SK-N-SH (cell line): ENCODE measurements at regions not wholly inside any gene's neighbourhood (a gene's known extent, or its start where the extent isn't known, plus 50 kb on each side); places are given as distances from the start of the nearest gene placed in this dataset.

Experiments
- CTCF ChIA-PET: fragments of 300-600, 350-600 bp; formaldehyde crosslinking; extraction: SDS; loops from one replicate; lab custom pipeline; 2021; lab: Yijun Ruan, JAX
- POLR2A ChIA-PET: fragments of 350-600 bp; sonication (Branson Sonifier 250); formaldehyde crosslinking; extraction: SDS; loops from one replicate; lab custom pipeline; 2020; ENCODE audit warnings: antibody characterized with exemption, inconsistent platforms; lab: Yijun Ruan, JAX
- DNase-seq: peaks from one replicate; pipeline ENCODE4 v3.0.0; 2012
- H2AFZ ChIP-seq: fragments of 200-600 bp; sonication (generic); 2 replicates; pipeline ENCODE4 v1.8.1; 2016; ENCODE audit warnings: antibody characterized with exemption, mild to moderate bottlenecking, low read depth
- H3F3A ChIP-seq: fragments of 200-600 bp; sonication (generic); replicated peaks from 2 replicates; pipeline ENCODE3; 2016; ENCODE audit warnings: antibody characterized with exemption, mild to moderate bottlenecking; ENCODE audit not compliant: insufficient read depth
- H3K27ac ChIP-seq, 2 experiments: fragments of 200-500 bp in 1 of 2; fragments of 200-600 bp in 1 of 2; sonication (Bioruptor generic) in 1 of 2; sonication (generic), shearing (Covaris generic) in 1 of 2; 2 replicates each; pipeline versions ENCODE4 v1.5.1 to v1.6.1; 2014 to 2016; ENCODE audit warnings: low read depth in 2 of 2, inconsistent platforms in 1 of 2, low read length in 1 of 2, mild to moderate bottlenecking in 1 of 2, mixed read lengths in 1 of 2
- H3K27me3 ChIP-seq: fragments of 200-600 bp; sonication (generic), shearing (Covaris generic); 2 replicates; pipeline ENCODE4 v1.6.1; 2016; ENCODE audit warnings: mixed run types; ENCODE audit not compliant: insufficient read depth
- H3K36me3 ChIP-seq, 2 experiments: fragments of 200-500 bp in 1 of 2; fragments of 200-600 bp in 1 of 2; sonication (Bioruptor generic) in 1 of 2; sonication (generic) in 1 of 2; replicated peaks in 1 of 2; 2 replicates each; pipeline versions ENCODE3 to v1.5.1; 2014 to 2016; ENCODE audit warnings: low read length in 1 of 2, mild to moderate bottlenecking in 1 of 2; ENCODE audit not compliant: insufficient read depth in 2 of 2, control insufficient read depth in 1 of 2
- H3K4me1 ChIP-seq, 2 experiments: fragments of 200-500 bp in 1 of 2; fragments of 200-600 bp in 1 of 2; sonication (Bioruptor generic) in 1 of 2; sonication (generic), shearing (Covaris generic) in 1 of 2; 2 replicates each; pipeline versions ENCODE4 v1.5.1 to v1.6.1; 2014 to 2016; ENCODE audit warnings: low read depth in 1 of 2, low read length in 1 of 2, mixed run types in 1 of 2; ENCODE audit not compliant: insufficient read depth in 2 of 2, control insufficient read depth in 1 of 2
- H3K4me2 ChIP-seq: fragments of 200-600 bp; sonication (generic), shearing (Covaris generic); 2 replicates; pipeline ENCODE4 v1.6.1; 2017; ENCODE audit warnings: mixed run types
- H3K4me3 ChIP-seq, 2 experiments: fragments of 200-500 bp in 1 of 2; fragments of 200-600 bp in 1 of 2; sonication (Bioruptor generic) in 1 of 2; sonication (generic), shearing (Covaris generic) in 1 of 2; 2 replicates each; pipeline versions ENCODE4 v1.5.1 to v1.8.1; 2014 to 2016; ENCODE audit warnings: low read depth in 2 of 2, inconsistent platforms in 1 of 2, low read length in 1 of 2, mild to moderate bottlenecking in 1 of 2, mixed read lengths in 1 of 2, moderate library complexity in 1 of 2
- H3K79me2 ChIP-seq: fragments of 200-600 bp; sonication (generic); 2 replicates; pipeline ENCODE4 v1.8.1; 2017; ENCODE audit warnings: mild to moderate bottlenecking; ENCODE audit not compliant: insufficient read depth
- H3K9ac ChIP-seq: fragments of 200-600 bp; sonication (generic); 2 replicates; pipeline ENCODE4 v1.6.1; 2017; ENCODE audit warnings: mixed run types
- H3K9me2 ChIP-seq: fragments of 200-600 bp; sonication (generic); 2 replicates; pipeline ENCODE4 v1.6.1; 2017; ENCODE audit warnings: mixed run types
- H3K9me3 ChIP-seq: fragments of 200-600 bp; sonication (generic); 2 replicates; pipeline ENCODE4 v1.6.1; 2017; ENCODE audit warnings: mixed run types, mild to moderate bottlenecking, moderate library complexity
- H4K20me1 ChIP-seq: fragments of 200-600 bp; sonication (generic); 2 replicates; pipeline ENCODE4 v1.6.1; 2017; ENCODE audit warnings: mild to moderate bottlenecking, mixed run types; ENCODE audit not compliant: insufficient read depth
- CHD2 ChIP-seq: fragments of 150-350 bp; IDR thresholded peaks from 2 replicates; pipeline ENCODE4 v1.6.1; 2018; ENCODE audit warnings: low read length; ENCODE audit not compliant: partially characterized antibody
- ELF1 ChIP-seq: IDR thresholded peaks from 2 replicates; pipeline ENCODE4 v1.4.0; 2012
- EP300 ChIP-seq, 2 experiments: IDR thresholded peaks; 2 replicates each; pipeline versions ENCODE4 v1.4.0 to v1.6.1; 2012; ENCODE audit warnings: borderline replicate concordance in 1 of 2, low read depth in 1 of 2, low read length in 1 of 2
- FOSL2 ChIP-seq: IDR thresholded peaks from 2 replicates; pipeline ENCODE4 v1.4.0; 2012; ENCODE audit warnings: low read depth, mild to moderate bottlenecking, moderate library complexity, borderline replicate concordance
- FOXM1 ChIP-seq: IDR thresholded peaks from 2 replicates; pipeline ENCODE4 v1.4.0; 2012; ENCODE audit warnings: low read depth, mild to moderate bottlenecking
- GATA2 ChIP-seq: sonication (generic); formaldehyde crosslinking; IDR thresholded peaks from 2 replicates; pipeline ENCODE4 v1.5.0; 2020; ENCODE audit warnings: mild to moderate bottlenecking, missing genetic modification reagents
- MEF2A ChIP-seq: IDR thresholded peaks from 2 replicates; pipeline ENCODE4 v1.4.0; 2012; ENCODE audit warnings: low read depth, borderline replicate concordance
- NFIC ChIP-seq: IDR thresholded peaks from 2 replicates; pipeline ENCODE4 v1.4.0; 2012; ENCODE audit warnings: borderline replicate concordance
- RAD21 ChIP-seq: IDR thresholded peaks from 2 replicates; pipeline ENCODE4 v1.6.1; 2012; ENCODE audit warnings: mild to moderate bottlenecking, low read length
- TAF1 ChIP-seq: IDR thresholded peaks from 2 replicates; pipeline ENCODE4 v1.6.1; 2012; ENCODE audit warnings: low read depth, mild to moderate bottlenecking, low read length, moderate library complexity, borderline replicate concordance
- TEAD4 ChIP-seq: IDR thresholded peaks from 2 replicates; pipeline ENCODE4 v1.4.0; 2012; ENCODE audit warnings: mild to moderate bottlenecking, borderline replicate concordance; ENCODE audit not compliant: insufficient read depth
- WGBS: methylation state at CpG from one replicate; pipeline ENCODE4 v1.1.6; 2017; ENCODE audit warnings: low lambda C conversion rate; 5-methylcytosine and 5-hydroxymethylcytosine counted together
- TF ChIP-seq, protein P1 (sequence below): IDR thresholded peaks from 2 replicates; pipeline ENCODE4 v1.4.0; 2012; ENCODE audit warnings: low read depth, borderline replicate concordance

DNA sequence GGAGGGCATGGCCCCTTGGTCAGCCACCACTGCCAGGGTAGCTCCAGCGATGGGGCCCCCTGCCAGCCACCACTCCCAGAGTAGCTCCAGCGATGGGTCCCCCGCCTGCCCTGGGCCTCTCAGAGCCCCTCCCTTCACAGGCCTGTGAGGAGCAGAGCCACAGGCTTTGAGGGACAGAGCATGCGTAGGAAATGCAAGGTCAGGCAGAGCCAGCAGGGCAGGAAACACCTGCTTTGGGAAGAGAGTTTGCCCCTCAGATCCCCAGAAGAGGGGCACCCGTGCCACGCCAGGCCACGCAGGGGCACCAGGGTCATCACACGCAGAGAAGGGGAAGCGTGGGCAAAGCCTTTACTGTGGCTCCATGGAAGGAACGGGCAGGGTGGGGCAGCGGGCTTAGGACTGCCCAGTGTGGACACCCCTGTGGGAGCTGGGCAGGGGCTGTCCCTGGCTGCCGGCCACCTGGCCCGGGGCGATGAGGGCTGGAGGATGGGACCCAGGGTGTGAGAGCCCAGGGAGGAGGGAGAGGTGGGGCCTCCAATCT, 477.8 kb downstream of the BRD1 start:
- Histone ChIP-seq H3K9ac (no peak overlapping the region), H3K9me3 (no peaks in the 10 kb centered on the region), H3K36me3 (no peaks in the 10 kb centered on the region), H3K4me1 (no peaks in the 10 kb centered on the region; a peak in 1 of 4 replicates), H3F3A (no peaks in the 10 kb centered on the region), H3K27ac (no peak overlapping the region), H3K4me3 (no peak overlapping the region), H2AFZ (no peak overlapping the region), H3K9me2 (no peaks in the 10 kb centered on the region), H3K27me3 (peaks cover 9% of the 10 kb centered on the region; the same call in 1 of the 2 replicates), H3K79me2 (no peaks in the 10 kb centered on the region), H4K20me1 (no peaks in the 10 kb centered on the region)
- WGBS = no CpG with 5 or more reads among the region's 14 CpGs
- POLR2A ChIA-PET = no interaction called here
- no peak for DNase-seq
- CTCF ChIA-PET = no interaction called here
- TF ChIP-seq FOXM1 (no peak), EP300 (IDR thresholded peaks at IDR 0.05; ENCODE audit: borderline replicate concordance in 1 of 2, low read depth in 1 of 2, low read length in 1 of 2) (no peak), FOSL2 (no peak)
- TF ChIP-seq, protein P1, sequence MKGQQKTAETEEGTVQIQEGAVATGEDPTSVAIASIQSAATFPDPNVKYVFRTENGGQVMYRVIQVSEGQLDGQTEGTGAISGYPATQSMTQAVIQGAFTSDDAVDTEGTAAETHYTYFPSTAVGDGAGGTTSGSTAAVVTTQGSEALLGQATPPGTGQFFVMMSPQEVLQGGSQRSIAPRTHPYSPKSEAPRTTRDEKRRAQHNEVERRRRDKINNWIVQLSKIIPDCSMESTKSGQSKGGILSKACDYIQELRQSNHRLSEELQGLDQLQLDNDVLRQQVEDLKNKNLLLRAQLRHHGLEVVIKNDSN = no peak
- TF ChIP-seq, all 33 proteins: peak for 0
- H3K4me2 ChIP-seq = no peak overlapping the region

DNA sequence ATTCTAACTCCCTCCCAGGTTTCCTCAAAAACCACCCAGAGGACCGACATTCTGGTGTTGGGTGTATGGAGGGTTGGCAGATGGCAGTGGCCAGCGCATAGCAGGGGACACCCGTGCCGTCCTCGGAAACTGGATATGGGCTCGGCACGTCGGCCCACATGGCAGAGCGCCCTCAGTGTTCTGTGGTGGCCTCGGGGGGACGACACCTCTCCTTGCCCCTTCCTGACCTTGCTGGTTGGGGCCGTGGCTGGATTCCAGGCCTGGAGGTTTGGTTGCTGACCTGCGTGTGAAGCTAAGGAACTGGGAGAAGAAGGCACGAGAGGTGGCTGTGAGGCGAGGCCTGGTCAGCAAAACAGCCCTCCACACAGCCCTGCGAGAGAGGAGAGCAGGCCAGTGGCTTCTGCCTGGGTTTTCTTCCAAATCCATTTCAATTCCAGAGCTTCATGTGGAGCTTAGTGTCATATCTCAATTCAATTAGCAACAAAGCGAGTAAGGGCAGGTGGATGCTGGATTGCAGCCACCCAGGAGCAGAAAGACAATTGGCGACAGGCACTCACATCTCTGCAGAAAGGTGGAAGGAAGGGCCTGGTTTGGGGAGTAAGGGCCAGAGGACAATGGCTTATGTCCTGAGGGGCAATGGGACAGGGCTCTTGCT, 478.4 kb downstream of the BRD1 start:
- no peaks in the 10 kb centered on the region for H4K20me1 ChIP-seq
- no peak overlapping the region for H3K4me3 ChIP-seq
- no peak overlapping the region for H3K9ac ChIP-seq
- no peaks in the 10 kb centered on the region for H3K9me2 ChIP-seq
- DNase-seq = no peak
- no peaks in the 10 kb centered on the region for H3K79me2 ChIP-seq
- no peaks in the 10 kb centered on the region; a peak in 1 of 4 replicates for H3K4me1 ChIP-seq
- no peaks in the 10 kb centered on the region for H3F3A ChIP-seq
- peaks cover 5% of the 10 kb centered on the region; the same call in 1 of the 2 replicates for H3K27me3 ChIP-seq
- no peaks in the 10 kb centered on the region for H3K9me3 ChIP-seq
- no peaks in the 10 kb centered on the region for H3K36me3 ChIP-seq
- no peak overlapping the region for H3K4me2 ChIP-seq
- 54% methylated on average over 17 of the region's 18 CpGs for WGBS
- H2AFZ ChIP-seq = no peak overlapping the region
- no peak overlapping the region for H3K27ac ChIP-seq
- ChIA-PET CTCF (no interaction called here), POLR2A (no interaction called here)
- TF ChIP-seq MEF2A = no peak
- no peak for TF ChIP-seq GATA2 (CRISPR knock-in tag)
- TF ChIP-seq ELF1 = no peak
- TF ChIP-seq RAD21 = no peak
- no peak for TF ChIP-seq NFIC
- TF ChIP-seq TEAD4 = no peak
- no peak for TF ChIP-seq CHD2
- no peak for TF ChIP-seq TAF1
